GM03348 (cell line): ENCODE measurements at regions not wholly inside any gene's neighbourhood (a gene's known extent, or its start where the extent isn't known, plus 50 kb on each side); places are given as distances from the start of the nearest gene placed in this dataset.
"Not testable (repeated sequence)": the region's sequence is repeated elsewhere in the genome, so short reads cannot be mapped to it uniquely, and the experiment has no call there.

ENCODE experiments used
- DNase-seq: peaks from one replicate; pipeline ENCODE4 v3.0.0; 2012; ENCODE audit warnings: low spot score

- DNase-seq, result no peak
Observed at GRCh38 chr6:154602296-154602695, 91.8 kb upstream of the CNKSR3 start.

DNA sequence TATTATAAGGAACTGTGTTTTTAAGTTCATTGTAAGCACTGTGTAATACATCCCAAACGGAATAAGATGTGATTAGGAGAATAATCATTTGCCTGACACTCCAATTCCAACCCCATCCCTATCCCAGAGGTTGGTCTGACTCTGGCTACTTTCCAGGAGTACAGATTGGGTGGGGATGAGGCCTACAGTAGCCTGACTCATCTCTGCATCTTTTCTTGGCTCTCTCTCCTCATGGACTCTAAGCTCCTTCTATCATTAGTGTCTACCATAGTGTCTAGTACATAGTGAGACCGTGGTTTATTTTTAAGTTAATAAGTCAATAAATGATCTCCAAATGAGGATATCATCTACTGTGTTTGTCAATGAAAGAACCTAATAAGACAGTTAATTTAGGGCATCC lies 92.2 kb upstream of the CNKSR3 start:
- DNase-seq, result no peak

- DNase-seq, result no peak
Observed at GRCh38 chr6:154604119-154604518, 93.6 kb upstream of the CNKSR3 start.

- DNase-seq, result no peak
Observed at GRCh38 chr6:154605178-154605881, 94.8 kb upstream of the CNKSR3 start.

- DNase-seq, result no peak
Observed at GRCh38 chr6:154605882-154606370, 95.4 kb upstream of the CNKSR3 start.

GRCh38 chr6:154606457-154606856 lies 96.0 kb upstream of the CNKSR3 start:
- DNase-seq, result no peak

GRCh38 chr6:154606860-154607259 lies 96.4 kb upstream of the CNKSR3 start:
- no peak for DNase-seq

DNA sequence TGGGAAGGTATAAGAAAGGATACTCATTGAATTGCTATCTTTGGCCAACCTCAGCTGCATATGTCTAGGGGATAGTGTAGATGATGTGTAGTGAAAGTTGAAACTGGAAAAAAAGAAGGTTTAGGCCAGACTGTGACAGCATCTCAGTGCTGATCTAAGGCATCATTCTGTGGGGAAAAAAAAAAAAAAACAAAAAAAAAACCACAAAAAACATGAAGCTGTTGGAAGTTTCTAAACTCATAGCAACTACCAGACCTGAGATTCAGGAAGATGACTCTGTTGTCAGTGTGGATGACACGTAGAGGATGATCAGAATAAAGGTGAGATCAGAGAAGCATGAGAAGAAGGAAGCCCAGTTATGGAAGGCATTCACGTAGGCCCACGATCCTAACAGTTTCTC lies 100.8 kb upstream of the CNKSR3 start:
- DNase-seq, result no peak

GRCh38 chr6:154611847-154612246 lies 101.4 kb upstream of the CNKSR3 start:
- no peak for DNase-seq

DNA sequence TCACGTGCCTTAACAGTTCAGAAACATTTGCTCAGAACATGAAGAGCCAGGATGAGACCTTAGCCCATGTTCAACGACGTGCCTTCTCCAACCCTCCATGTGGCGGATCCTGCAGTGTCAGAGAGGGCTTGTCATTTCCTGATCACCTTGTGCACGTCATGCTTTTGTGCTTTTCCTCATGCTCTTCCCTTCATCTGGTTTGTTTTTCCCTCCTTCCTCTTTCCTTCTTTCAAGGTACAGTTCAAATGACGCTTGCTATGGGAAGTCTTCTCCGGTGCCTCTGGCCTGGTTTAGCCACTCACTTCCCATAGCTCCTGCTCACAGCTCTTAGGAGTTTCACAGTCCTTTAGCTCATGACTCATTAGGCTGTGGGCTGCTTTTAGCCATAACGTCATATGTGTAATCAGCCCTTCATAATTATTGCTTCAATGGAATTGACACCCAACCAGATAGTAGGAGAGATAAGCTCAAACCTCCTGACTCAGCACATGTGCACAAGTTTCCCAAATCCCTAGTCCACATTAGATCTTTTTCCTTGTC lies 102.7 kb upstream of the CNKSR3 start:
- peak; percentile 42 for DNase-seq

- no peak for DNase-seq
Observed at GRCh38 chr6:154614101-154614500, 103.6 kb upstream of the CNKSR3 start.

- no peak for DNase-seq
Observed at GRCh38 chr6:154614641-154615040, 104.2 kb upstream of the CNKSR3 start.

GRCh38 chr6:154615483-154616025 lies 105.1 kb upstream of the CNKSR3 start:
- DNase-seq, result peak; percentile 13

- no peak for DNase-seq
Observed at GRCh38 chr6:154617175-154617574, 106.7 kb upstream of the CNKSR3 start.

GRCh38 chr6:154619146-154619545 lies 108.7 kb upstream of the CNKSR3 start:
- no peak for DNase-seq

- DNase-seq, result no peak
Observed at GRCh38 chr6:154621686-154622085, 111.2 kb upstream of the CNKSR3 start.

DNA sequence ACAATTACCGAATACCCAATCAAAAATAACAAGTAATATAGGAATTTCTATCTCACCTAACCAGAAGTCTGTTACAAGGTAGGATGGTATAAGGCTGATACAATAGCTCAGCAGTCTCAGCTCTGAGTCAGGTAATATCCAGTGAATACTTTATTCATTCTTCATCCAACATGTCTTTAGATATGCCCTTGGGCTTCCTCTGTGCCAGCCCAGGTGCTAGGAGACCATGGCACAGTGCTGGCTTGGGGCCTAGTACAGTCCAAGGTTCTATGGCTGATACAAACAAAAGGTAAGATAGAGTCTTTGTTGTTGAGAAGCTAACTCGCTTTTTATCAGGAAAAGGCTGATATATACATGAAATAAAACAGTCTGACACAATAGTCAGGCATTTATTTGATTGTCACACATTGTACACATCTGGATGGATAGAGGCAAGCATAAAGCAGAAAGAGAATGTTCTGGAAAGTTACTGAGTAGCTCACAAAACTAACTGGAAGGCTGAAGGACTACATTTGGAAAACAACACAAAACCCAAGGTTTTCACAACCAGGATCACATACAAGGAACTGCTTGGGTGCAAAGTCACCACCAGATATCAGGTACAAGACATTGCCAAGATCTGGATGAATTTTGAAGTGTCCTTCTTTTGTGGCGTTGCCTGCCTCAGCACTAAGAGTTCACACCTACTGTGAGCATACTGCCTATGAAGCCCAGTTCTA lies 110.4 kb upstream of the SCAF8 start:
- DNase-seq, result no peak

GRCh38 chr6:154623391-154623790 lies 109.8 kb upstream of the SCAF8 start:
- no peak for DNase-seq

DNA sequence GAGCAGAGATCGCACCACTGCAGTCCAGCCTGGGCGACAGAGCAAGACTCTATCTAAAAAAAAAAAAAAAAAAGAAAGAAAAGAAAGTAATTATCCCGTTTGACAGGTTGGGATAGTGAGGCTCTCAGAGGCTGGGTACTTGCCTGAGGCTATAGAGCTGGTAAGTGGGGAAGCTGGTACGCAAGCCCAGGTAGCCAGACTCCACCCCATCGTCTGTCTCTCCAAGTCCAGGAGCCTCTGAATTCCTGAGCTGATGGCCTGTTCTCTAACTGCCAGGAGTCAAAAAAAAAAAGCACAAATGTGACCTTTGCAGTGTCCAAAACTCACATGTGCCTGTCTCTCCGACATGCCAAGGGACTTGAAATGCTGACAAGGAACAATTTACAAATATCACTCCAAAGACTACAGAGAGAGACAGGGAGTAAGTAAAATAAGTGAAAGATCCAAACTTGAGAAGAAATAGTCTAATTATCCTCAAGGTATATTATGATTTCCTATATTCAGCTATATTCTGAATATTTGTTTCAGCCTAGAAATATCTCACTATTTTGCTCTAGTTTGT lies 109.1 kb upstream of the SCAF8 start:
- no peak for DNase-seq

DNA sequence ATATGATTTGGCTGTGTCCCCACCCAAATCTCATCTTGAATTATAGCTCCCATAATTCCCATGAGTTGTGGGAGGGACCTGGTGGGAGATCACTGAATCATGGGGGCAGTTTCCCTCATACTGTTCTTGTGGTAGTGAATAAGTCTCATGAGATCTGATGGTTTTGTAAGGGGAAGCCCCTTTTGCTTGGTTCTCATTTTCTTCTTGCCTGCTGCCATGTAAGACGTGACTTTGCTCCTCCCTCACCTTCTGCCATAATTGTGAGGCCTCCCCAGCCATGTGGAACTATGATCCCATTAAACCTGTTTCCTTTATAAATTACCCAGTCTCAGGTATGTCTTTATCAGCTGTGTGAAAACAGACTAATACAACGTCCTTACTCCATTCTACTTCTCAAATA lies 108.5 kb upstream of the SCAF8 start:
- DNase-seq, result not testable (repeated sequence)

- DNase-seq, result no peak
Observed at GRCh38 chr6:154625721-154626120, 107.5 kb upstream of the SCAF8 start.

DNA sequence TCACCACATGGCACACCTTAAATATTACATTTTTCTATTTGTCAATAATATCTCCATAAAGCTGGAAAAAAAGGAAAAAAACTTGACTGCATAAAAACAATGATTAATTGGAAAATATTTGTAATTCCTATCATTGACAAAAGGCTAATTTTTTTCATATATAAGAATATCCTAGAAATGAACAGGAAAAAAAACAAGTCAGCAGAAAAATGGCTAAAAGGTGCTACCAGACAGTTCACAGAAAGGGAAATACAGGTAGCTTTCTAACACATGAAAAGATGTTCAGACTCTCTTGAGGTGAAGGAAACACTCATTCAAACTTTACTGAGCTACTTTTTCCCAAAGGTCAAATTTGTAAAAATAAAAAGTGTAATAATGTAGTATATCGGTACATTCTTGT lies 104.1 kb upstream of the SCAF8 start:
- no peak for DNase-seq

DNA sequence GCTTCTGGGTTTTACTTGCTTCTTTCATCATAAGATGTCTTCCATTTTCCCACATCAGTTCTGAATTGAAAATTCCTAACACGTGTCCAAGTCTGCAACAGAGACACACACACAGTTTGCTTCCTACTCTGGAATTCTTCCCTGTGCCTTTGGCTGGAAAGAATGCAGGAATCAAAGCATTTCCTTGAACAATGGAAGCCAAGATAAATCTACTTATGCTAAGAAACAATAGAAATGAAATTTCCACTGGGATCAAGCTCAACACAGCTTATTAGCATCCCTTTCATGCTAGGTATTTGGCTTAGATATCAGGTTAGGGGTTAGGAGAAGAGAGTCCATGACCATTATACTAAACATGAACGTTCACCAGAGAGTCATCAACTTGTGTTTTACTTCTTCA lies 101.1 kb upstream of the SCAF8 start:
- DNase-seq, result no peak
